SK-N-SH (cell line): ENCODE measurements at regions not wholly inside any gene's neighbourhood (a gene's known extent, or its start where the extent isn't known, plus 50 kb on each side); places are given as distances from the start of the nearest gene placed in this dataset.

Experiments
- CTCF ChIP-seq: fragments of 200-600 bp; sonication (generic); IDR thresholded peaks from 2 replicates; pipeline ENCODE4 v1.6.1; 2017; ENCODE audit warnings: antibody characterized with exemption, mild to moderate bottlenecking, moderate library complexity
- ELF1 ChIP-seq: IDR thresholded peaks from 2 replicates; pipeline ENCODE4 v1.4.0; 2012
- EP300 ChIP-seq, 2 experiments: IDR thresholded peaks; 2 replicates each; pipeline versions ENCODE4 v1.4.0 to v1.6.1; 2012; ENCODE audit warnings: borderline replicate concordance in 1 of 2, low read depth in 1 of 2, low read length in 1 of 2
- MEF2A ChIP-seq: IDR thresholded peaks from 2 replicates; pipeline ENCODE4 v1.4.0; 2012; ENCODE audit warnings: low read depth, borderline replicate concordance
- POLR2AphosphoS5 ChIP-seq: IDR thresholded peaks from 2 replicates; pipeline ENCODE4 v1.6.1; 2012; ENCODE audit warnings: low read depth, low read length
- RCOR1 ChIP-seq: fragments of 150-350 bp; IDR thresholded peaks from 2 replicates; pipeline ENCODE4 v1.6.1; 2017; ENCODE audit warnings: antibody characterized with exemption, low read length
- RFX5 ChIP-seq: IDR thresholded peaks from 2 replicates; pipeline ENCODE4 v1.6.1; 2012; ENCODE audit warnings: mild to moderate bottlenecking, improper control_type of control experiment, low read length
- TCF12 ChIP-seq: IDR thresholded peaks from 2 replicates; pipeline ENCODE4 v1.4.0; 2012
- TEAD4 ChIP-seq: IDR thresholded peaks from 2 replicates; pipeline ENCODE4 v1.4.0; 2012; ENCODE audit warnings: mild to moderate bottlenecking, borderline replicate concordance; ENCODE audit not compliant: insufficient read depth
- USF2 ChIP-seq: fragments of 150-350 bp; IDR thresholded peaks from 2 replicates; pipeline ENCODE4 v1.6.1; 2017; ENCODE audit warnings: antibody characterized with exemption, low read length, low read depth, borderline replicate concordance
- ZBTB33 ChIP-seq: IDR thresholded peaks from 2 replicates; pipeline ENCODE4 v1.4.0; 2012; ENCODE audit warnings: low read depth, borderline replicate concordance

GRCh38 chrX:124435616-124436015 is 89.3 kb downstream of the SH2D1A start:
- TF ChIP-seq TEAD4 (no peak), RFX5 (no peak), CTCF (no peak), RCOR1 (no peak), MEF2A (no peak), ELF1 (no peak), USF2 (no peak), ZBTB33 (no peak), POLR2AphosphoS5 (no peak), TCF12 (no peak), EP300 (IDR thresholded peaks at IDR 0.05; ENCODE audit: borderline replicate concordance in 1 of 2, low read depth in 1 of 2, low read length in 1 of 2) (no peak)
